DOHH2 (cell line): ENCODE measurements at regions not wholly inside any gene's neighbourhood (a gene's known extent, or its start where the extent isn't known, plus 50 kb on each side); places are given as distances from the start of the nearest gene placed in this dataset.

Source experiments
- EZH2phosphoT487 ChIP-seq: fragments of 200-600 bp; sonication (generic); IDR thresholded peaks from 2 replicates; pipeline ENCODE4 v1.6.1; 2017; ENCODE audit warnings: borderline replicate concordance, mild to moderate bottlenecking, antibody characterized with exemption, low read length, moderate library complexity, mixed read lengths
- TF ChIP-seq, protein P1 (sequence below): fragments of 200-600 bp; sonication (generic); IDR thresholded peaks from one replicate; pipeline ENCODE4 v1.5.1; 2014; ENCODE audit warnings: antibody characterized with exemption, mild to moderate bottlenecking, low read depth, low read length; ENCODE audit not compliant: poor library complexity, severe bottlenecking

DNA sequence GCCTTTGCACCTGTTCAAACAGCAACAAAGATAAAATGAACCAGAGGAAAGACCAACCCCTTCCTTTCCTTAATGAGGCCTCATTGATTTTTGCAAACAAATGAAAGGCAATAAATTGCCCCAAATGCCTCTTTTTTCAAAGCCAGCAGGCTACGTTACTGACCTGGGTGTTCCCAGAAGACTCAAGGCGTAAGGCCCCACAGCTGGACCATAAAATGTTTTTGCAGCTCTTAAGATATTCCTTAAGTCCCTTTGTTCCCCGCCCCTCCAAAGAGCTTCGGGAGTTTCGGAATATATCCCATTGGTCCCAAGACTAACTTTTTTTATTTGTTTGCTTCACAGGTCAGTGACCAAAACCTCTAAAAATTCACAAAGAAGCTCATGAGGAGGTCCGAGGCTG is 462.9 kb upstream of the PRICKLE1 start:
- TF ChIP-seq, protein P1, sequence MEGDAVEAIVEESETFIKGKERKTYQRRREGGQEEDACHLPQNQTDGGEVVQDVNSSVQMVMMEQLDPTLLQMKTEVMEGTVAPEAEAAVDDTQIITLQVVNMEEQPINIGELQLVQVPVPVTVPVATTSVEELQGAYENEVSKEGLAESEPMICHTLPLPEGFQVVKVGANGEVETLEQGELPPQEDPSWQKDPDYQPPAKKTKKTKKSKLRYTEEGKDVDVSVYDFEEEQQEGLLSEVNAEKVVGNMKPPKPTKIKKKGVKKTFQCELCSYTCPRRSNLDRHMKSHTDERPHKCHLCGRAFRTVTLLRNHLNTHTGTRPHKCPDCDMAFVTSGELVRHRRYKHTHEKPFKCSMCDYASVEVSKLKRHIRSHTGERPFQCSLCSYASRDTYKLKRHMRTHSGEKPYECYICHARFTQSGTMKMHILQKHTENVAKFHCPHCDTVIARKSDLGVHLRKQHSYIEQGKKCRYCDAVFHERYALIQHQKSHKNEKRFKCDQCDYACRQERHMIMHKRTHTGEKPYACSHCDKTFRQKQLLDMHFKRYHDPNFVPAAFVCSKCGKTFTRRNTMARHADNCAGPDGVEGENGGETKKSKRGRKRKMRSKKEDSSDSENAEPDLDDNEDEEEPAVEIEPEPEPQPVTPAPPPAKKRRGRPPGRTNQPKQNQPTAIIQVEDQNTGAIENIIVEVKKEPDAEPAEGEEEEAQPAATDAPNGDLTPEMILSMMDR, result no peak
- TF ChIP-seq EZH2phosphoT487, result no peak
